DMS153 treated with DMSO at 0.1 percent for 48 hours (cell line): ENCODE measurements at regions not wholly inside any gene's neighbourhood (a gene's known extent, or its start where the extent isn't known, plus 50 kb on each side); places are given as distances from the start of the nearest gene placed in this dataset.
"Not testable (repeated sequence)": the region's sequence is repeated elsewhere in the genome, so short reads cannot be mapped to it uniquely, and the experiment has no call there.

Source experiments
- DNase-seq: peaks from one replicate; lab custom pipeline; 2025; ENCODE audit not compliant: unreplicated experiment; lab: John Stamatoyannopoulos, UW

- DNase-seq = no peak
Measured at GRCh38 chr2:39875182-39875913, 96.3 kb upstream of the THUMPD2 start.

- no peak for DNase-seq
Measured at GRCh38 chr2:39874236-39874635, 95.2 kb upstream of the THUMPD2 start.

- no peak for DNase-seq
Measured at GRCh38 chr2:39873586-39873985, 94.5 kb upstream of the THUMPD2 start.

GRCh38 chr2:39872748-39873147 lies 93.7 kb upstream of the THUMPD2 start:
- DNase-seq = no peak

- no peak for DNase-seq
Measured at GRCh38 chr2:39871291-39871761, 92.3 kb upstream of the THUMPD2 start.

GRCh38 chr2:39870871-39871270 lies 91.8 kb upstream of the THUMPD2 start:
- no peak for DNase-seq

GRCh38 chr2:39867268-39867667 lies 88.2 kb upstream of the THUMPD2 start:
- no peak for DNase-seq

GRCh38 chr2:39865751-39866150 lies 86.7 kb upstream of the THUMPD2 start:
- DNase-seq = no peak

- not testable (repeated sequence) for DNase-seq
Measured at GRCh38 chr2:39863672-39864071, 84.6 kb upstream of the THUMPD2 start.

GRCh38 chr2:39860538-39860937 lies 81.5 kb upstream of the THUMPD2 start:
- no peak for DNase-seq

GRCh38 chr2:39858677-39859076 lies 79.6 kb upstream of the THUMPD2 start:
- no peak for DNase-seq

- no peak for DNase-seq
Measured at GRCh38 chr2:39855856-39856255, 76.8 kb upstream of the THUMPD2 start.

- no peak for DNase-seq
Measured at GRCh38 chr2:39854771-39855170, 75.7 kb upstream of the THUMPD2 start.

GRCh38 chr2:39852831-39853230 lies 73.8 kb upstream of the THUMPD2 start:
- no peak for DNase-seq

- DNase-seq = no peak
Measured at GRCh38 chr2:39851651-39852110, 72.6 kb upstream of the THUMPD2 start.

- DNase-seq = no peak
Measured at GRCh38 chr2:39851251-39851650, 72.2 kb upstream of the THUMPD2 start.

- DNase-seq = no peak
Measured at GRCh38 chr2:39849982-39850526, 71.0 kb upstream of the THUMPD2 start.

- DNase-seq = no peak
Measured at GRCh38 chr2:39849064-39849463, 70.0 kb upstream of the THUMPD2 start.

- DNase-seq = no peak
Measured at GRCh38 chr2:39845460-39846146, 66.5 kb upstream of the THUMPD2 start.

GRCh38 chr2:39839261-39839848 lies 60.3 kb upstream of the THUMPD2 start:
- DNase-seq = no peak

- DNase-seq = no peak
Measured at GRCh38 chr2:39838589-39838988, 59.5 kb upstream of the THUMPD2 start.
